ENCODE measurements at regions not wholly inside any gene's neighbourhood (a gene's known extent, or its start where the extent isn't known, plus 50 kb on each side); places are given as distances from the start of the nearest gene placed in this dataset.

DNA sequence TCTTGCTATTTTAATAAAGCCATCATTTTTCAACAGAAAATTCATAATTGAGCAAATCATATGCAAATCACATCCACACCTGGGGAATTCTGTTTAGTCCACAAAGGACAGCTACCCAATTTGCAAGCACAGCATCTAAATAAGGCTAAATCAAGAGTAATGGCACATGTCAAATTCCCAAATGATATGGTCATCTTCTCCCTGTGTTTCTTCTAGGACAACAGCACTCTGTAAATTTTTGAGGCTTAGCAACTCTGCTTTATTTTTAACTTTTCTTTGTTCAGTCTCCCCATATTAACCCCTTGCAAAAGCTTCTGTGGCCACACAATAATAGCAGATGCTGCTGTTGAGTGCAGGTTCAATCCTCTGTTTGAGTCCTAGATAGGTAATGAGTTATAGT, 155.6 kb upstream of the DAAM1 start:
- Histone ChIP-seq H3K27ac (ENCODE audit: low read depth in 2 of 2, low read length in 2 of 2) (no peak overlapping the region), H3K36me3 (ENCODE audit: control insufficient read depth in 2 of 3, insufficient read depth in 3 of 3, low read length in 3 of 3) (no peaks in the 10 kb centered on the region), H3K9ac (ENCODE audit: low read length in 3 of 3) (no peak overlapping the region), H3K27me3 (ENCODE audit: control insufficient read depth, insufficient read depth, low read length) (no peaks in the 10 kb centered on the region), H3K4me3 (ENCODE audit: low read length in 3 of 3) (no peak overlapping the region), H3K4me1 (ENCODE audit: control insufficient read depth in 2 of 3, insufficient read depth in 2 of 3, low read depth in 1 of 3, low read length in 3 of 3) (peaks cover 0 to 2% (median 0%) of the 10 kb centered on the region in 3 donors), H3K9me3 (ENCODE audit: control insufficient read depth in 2 of 3, insufficient read depth in 1 of 3, low read length in 3 of 3) (no peaks in the 10 kb centered on the region)
- intact Hi-C loops (cut with DNase I) = loop anchor here (10.0 kb wide), 1 partner anchor 388 kb away; no protein-coding TSS in a partner anchor
- FAIRE-seq (no peak), DNase-seq (no peak)
- TF ChIP-seq CTCF (IDR thresholded peaks at IDR 0.05; ENCODE audit: borderline replicate concordance, extremely low read depth, insufficient read depth) = no peak

- no peaks in the 10 kb centered on the region for H3K27me3 ChIP-seq (ENCODE audit: control insufficient read depth, insufficient read depth, low read length)
- H3K27ac ChIP-seq (ENCODE audit: low read depth in 2 of 2, low read length in 2 of 2) = no peak overlapping the region
- intact Hi-C loops (cut with DNase I) = loop anchor here (10.0 kb wide), 1 partner anchor 391 kb away; no protein-coding TSS in a partner anchor
- no peaks in the 10 kb centered on the region for H3K4me1 ChIP-seq (ENCODE audit: control insufficient read depth in 2 of 3, insufficient read depth in 2 of 3, low read depth in 1 of 3, low read length in 3 of 3)
- no peak for TF ChIP-seq CTCF (IDR thresholded peaks at IDR 0.05; ENCODE audit: borderline replicate concordance, extremely low read depth, insufficient read depth)
- no peak for FAIRE-seq
- no peaks in the 10 kb centered on the region for H3K36me3 ChIP-seq (ENCODE audit: control insufficient read depth in 2 of 3, insufficient read depth in 3 of 3, low read length in 3 of 3)
- DNase-seq = no peak
- H3K9me3 ChIP-seq (ENCODE audit: control insufficient read depth in 2 of 3, insufficient read depth in 1 of 3, low read length in 3 of 3) = no peaks in the 10 kb centered on the region
- H3K9ac ChIP-seq (ENCODE audit: low read length in 3 of 3) = no peak overlapping the region
- no peak overlapping the region for H3K4me3 ChIP-seq (ENCODE audit: low read length in 3 of 3)
Observed at GRCh38 chr14:59036134-59036533, 152.3 kb upstream of the DAAM1 start.

DNA sequence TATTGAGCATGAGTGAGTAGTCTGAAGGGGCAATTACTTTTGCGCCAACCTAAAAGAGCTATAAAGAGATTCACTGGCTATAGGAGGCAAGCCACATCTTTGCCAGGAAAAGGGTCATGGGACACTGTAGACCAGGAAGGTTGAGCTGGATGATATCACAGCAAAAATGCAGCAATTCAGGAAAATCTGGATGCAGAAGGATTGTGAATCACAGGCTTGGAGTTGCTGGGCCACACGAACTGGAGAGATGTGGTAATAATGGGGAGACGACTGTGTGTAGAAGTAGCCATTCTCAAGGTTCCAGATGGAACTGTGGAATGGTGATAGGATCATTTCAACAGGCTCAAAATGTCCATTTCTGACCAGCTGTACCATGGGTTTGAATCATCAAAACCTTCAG, 151.4 kb upstream of the DAAM1 start:
- no peak for TF ChIP-seq CTCF (IDR thresholded peaks at IDR 0.05; ENCODE audit: borderline replicate concordance, extremely low read depth, insufficient read depth)
- no peak for FAIRE-seq
- DNase-seq = no peak

GRCh38 chr14:59037620-59038019, 150.8 kb upstream of the DAAM1 start:
- H3K4me1 ChIP-seq (ENCODE audit: control insufficient read depth in 2 of 3, insufficient read depth in 2 of 3, low read depth in 1 of 3, low read length in 3 of 3) = no peaks in the 10 kb centered on the region
- DNase-seq (no peak), FAIRE-seq (no peak)
- intact Hi-C loops (cut with DNase I) = loop anchor here (10.0 kb wide), 1 partner anchor 393 kb away; no protein-coding TSS in a partner anchor
- H3K27ac ChIP-seq (ENCODE audit: low read depth in 2 of 2, low read length in 2 of 2) = no peak overlapping the region
- H3K36me3 ChIP-seq (ENCODE audit: control insufficient read depth in 2 of 3, insufficient read depth in 3 of 3, low read length in 3 of 3) = no peaks in the 10 kb centered on the region
- TF ChIP-seq CTCF (IDR thresholded peaks at IDR 0.05; ENCODE audit: borderline replicate concordance, extremely low read depth, insufficient read depth) = no peak
- no peak overlapping the region for H3K9ac ChIP-seq (ENCODE audit: low read length in 3 of 3)
- no peak overlapping the region for H3K4me3 ChIP-seq (ENCODE audit: low read length in 3 of 3)
- no peaks in the 10 kb centered on the region for H3K9me3 ChIP-seq (ENCODE audit: control insufficient read depth in 2 of 3, insufficient read depth in 1 of 3, low read length in 3 of 3)
- no peaks in the 10 kb centered on the region for H3K27me3 ChIP-seq (ENCODE audit: control insufficient read depth, insufficient read depth, low read length)

More for the DNA sequence above, 151.4 kb upstream of the DAAM1 start:
- Histone ChIP-seq H3K36me3 (ENCODE audit: control insufficient read depth in 2 of 3, insufficient read depth in 3 of 3, low read length in 3 of 3) (no peaks in the 10 kb centered on the region), H3K4me3 (ENCODE audit: low read length in 3 of 3) (no peak overlapping the region), H3K9me3 (ENCODE audit: control insufficient read depth in 2 of 3, insufficient read depth in 1 of 3, low read length in 3 of 3) (no peaks in the 10 kb centered on the region), H3K9ac (ENCODE audit: low read length in 3 of 3) (no peak overlapping the region), H3K27ac (ENCODE audit: low read depth in 2 of 2, low read length in 2 of 2) (no peak overlapping the region), H3K4me1 (ENCODE audit: control insufficient read depth in 2 of 3, insufficient read depth in 2 of 3, low read depth in 1 of 3, low read length in 3 of 3) (no peaks in the 10 kb centered on the region), H3K27me3 (ENCODE audit: control insufficient read depth, insufficient read depth, low read length) (no peaks in the 10 kb centered on the region)
- intact Hi-C loops (cut with DNase I) = loop anchor here (10.0 kb wide), 1 partner anchor 392 kb away; no protein-coding TSS in a partner anchor

Measured in kidney (tissue), 13 donors.